Right forelimb (tissue), 1 donor: ENCODE measurements at regions not wholly inside any gene's neighbourhood (a gene's known extent, or its start where the extent isn't known, plus 50 kb on each side); places are given as distances from the start of the nearest gene placed in this dataset.
"Not testable (repeated sequence)": the region's sequence is repeated elsewhere in the genome, so short reads cannot be mapped to it uniquely, and the experiment has no call there.

ENCODE experiments used
- DNase-seq: peaks from one replicate; pipeline ENCODE4 v3.0.0-alpha.2; 2018

GRCh38 chr21:41585199-41585994 lies 77.4 kb upstream of the TMPRSS2 start:
- DNase-seq = no peak

GRCh38 chr21:41584603-41585176 lies 76.7 kb upstream of the TMPRSS2 start:
- DNase-seq = no peak

GRCh38 chr21:41583274-41583790 lies 75.4 kb upstream of the TMPRSS2 start:
- DNase-seq = no peak

- no peak for DNase-seq
Measured at GRCh38 chr21:41582866-41583265, 74.9 kb upstream of the TMPRSS2 start.

- no peak for DNase-seq
Measured at GRCh38 chr21:41582298-41582840, 74.4 kb upstream of the TMPRSS2 start.

GRCh38 chr21:41581592-41582228 lies 73.8 kb upstream of the TMPRSS2 start:
- no peak for DNase-seq

GRCh38 chr21:41580758-41581554 lies 73.0 kb upstream of the TMPRSS2 start:
- no peak for DNase-seq

GRCh38 chr21:41579692-41580091 lies 71.7 kb upstream of the TMPRSS2 start:
- DNase-seq = no peak

- DNase-seq = no peak
Measured at GRCh38 chr21:41578716-41579115, 70.8 kb upstream of the TMPRSS2 start.

- no peak for DNase-seq
Measured at GRCh38 chr21:41578083-41578482, 70.1 kb upstream of the TMPRSS2 start.

- DNase-seq = no peak
Measured at GRCh38 chr21:41576013-41576615, 68.2 kb upstream of the TMPRSS2 start.

GRCh38 chr21:41573902-41574690 lies 66.1 kb upstream of the TMPRSS2 start:
- no peak for DNase-seq

GRCh38 chr21:41571938-41572510 lies 64.1 kb upstream of the TMPRSS2 start:
- no peak for DNase-seq

GRCh38 chr21:41570791-41571355 lies 62.9 kb upstream of the TMPRSS2 start:
- DNase-seq = no peak

GRCh38 chr21:41568606-41569385 lies 60.8 kb upstream of the TMPRSS2 start:
- no peak for DNase-seq

GRCh38 chr21:41567901-41568510 lies 60.0 kb upstream of the TMPRSS2 start:
- no peak for DNase-seq

- not testable (repeated sequence) for DNase-seq
Measured at GRCh38 chr21:41567237-41567636, 59.3 kb upstream of the TMPRSS2 start.

- no peak for DNase-seq
Measured at GRCh38 chr21:41566500-41567014, 58.6 kb upstream of the TMPRSS2 start.

GRCh38 chr21:41565550-41565949 lies 57.6 kb upstream of the TMPRSS2 start:
- DNase-seq = no peak
